ENCODE measurements at regions not wholly inside any gene's neighbourhood (a gene's known extent, or its start where the extent isn't known, plus 50 kb on each side); places are given as distances from the start of the nearest gene placed in this dataset.

DNA sequence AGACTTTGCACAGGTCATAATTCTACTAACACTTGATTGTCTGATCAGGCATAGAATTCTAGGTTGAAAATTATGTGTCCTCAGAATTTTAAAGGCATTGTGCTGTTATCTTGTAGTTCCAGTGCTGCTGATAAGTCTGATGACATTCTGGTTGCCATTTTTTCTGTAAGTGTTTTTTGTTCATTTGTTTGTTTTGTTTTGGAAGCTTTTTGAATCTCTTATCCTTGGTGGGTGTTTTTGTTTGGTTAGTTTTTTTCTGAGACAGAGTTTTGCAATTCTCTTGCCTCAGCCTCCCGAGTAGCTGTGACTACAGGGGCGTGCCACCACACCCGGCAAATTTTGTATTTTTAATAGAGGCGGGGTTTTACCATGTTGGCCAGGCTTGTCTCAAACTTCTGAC is 178.9 kb downstream of the CCDC71L start:
- DNase-seq (ENCODE audit: low spot score): no peak

DNA sequence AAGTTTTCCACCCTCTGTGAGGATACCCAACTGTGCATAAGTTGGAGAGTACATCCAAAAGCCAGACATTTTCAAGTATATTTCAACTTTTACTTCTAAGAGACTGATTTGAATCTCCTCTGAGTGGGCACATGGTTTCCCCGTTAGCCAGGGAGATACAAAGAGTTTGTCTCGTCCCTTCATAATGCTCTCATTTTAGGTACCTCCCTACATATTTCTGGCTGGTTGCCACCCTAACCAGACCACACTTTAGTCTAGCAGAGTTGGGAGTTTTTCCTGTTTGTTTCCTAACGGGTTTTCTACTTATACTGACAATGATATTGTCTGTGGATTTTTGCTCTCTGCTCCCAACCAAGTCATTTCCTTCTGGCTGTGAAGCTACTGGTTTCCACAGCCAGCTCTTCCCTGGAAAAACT is 180.3 kb downstream of the CCDC71L start:
- DNase-seq (ENCODE audit: low spot score): no peak

DNA sequence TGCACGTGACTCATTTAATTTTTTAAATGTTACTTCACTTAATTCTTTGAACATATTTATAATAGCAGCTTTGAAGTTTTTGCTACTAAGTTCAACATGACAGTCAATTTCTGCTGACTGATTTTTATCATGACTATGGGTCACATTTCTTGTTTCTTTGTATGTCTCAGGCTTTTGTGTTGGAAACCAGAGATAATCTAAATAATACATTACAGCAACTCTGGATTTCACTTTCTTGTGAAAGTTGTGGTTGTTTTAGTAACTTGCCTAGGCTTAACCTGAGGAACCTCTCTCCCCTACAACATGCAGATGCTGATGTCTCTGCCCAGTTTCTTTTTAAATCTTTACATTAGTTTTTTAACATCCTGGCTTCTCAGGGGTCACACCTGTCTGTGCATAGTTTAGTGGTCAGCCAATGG is 180.8 kb downstream of the CCDC71L start:
- no peak for DNase-seq (ENCODE audit: low spot score)

DNA sequence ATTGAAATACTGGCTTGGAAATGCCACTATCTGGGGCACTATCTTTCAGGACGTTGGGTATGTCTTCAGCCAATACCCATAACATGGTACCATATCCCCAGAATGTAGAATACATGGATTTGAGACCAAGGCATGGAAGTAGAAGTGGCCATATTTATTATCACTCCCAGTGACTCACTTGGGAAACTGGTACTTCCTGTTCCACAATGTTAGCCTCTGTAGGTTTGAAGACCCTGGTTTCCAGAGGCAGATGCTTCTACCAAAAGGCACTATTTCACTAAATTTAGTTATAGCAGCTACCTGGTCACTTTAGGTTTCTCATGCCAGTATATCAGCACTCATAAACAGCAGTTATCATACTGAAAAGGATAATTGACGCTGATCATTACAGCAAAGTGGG is 184.2 kb downstream of the CCDC71L start:
- no peak for DNase-seq (ENCODE audit: low spot score)

DNA sequence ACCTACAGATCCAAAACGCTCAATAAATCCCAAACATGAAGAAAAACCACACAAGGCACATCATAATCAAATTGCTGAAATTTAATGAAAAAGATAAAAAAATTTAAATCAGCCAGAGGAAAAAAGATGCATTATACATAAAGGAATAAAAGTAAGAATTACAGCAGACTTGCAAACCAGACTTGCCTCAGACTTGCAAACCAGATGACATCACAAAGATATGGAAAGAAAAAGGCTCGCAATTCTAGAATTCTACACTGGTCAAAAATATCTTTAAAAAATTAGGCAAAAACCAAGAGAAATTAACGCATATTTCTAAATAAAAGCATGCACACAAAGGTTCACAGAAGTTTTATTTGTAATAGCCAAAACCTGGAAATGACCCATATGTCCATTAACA is 188.0 kb upstream of the NAMPT start:
- DNase-seq (ENCODE audit: low spot score): no peak

DNA sequence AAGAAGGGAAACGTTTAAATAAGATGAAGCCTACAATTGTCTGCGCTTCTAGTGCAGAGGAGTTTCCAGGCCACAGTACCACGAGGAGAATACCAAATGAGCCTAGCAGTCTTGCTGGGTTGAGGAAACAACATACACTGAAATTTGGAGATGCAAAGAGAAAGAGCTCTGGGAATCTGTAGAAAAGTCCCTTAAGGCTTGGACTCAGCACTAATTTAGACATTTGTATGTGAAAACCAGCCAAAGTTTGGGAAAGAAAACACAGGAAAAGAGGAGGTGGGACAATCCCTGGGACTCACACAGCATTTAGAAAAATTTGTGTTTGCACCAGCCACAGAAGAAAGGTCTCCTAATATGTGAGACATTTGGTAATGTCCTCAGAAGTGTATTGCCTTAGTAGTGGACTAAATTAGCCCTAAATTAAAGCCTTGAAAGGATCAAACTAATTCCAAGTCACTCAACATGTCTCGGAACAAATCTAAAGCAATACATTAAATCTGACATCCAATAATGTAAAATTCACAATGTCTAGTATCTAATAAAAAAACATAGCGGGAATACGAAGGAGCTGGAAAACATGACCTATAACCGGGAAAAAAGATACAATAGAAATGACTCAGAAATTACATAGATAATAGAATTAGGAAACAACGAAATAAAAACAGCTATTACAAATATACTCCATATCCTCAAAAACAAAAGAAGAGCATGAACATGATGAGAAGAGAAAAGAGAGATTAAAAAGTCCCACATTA is 187.1 kb upstream of the NAMPT start:
- no peak for DNase-seq (ENCODE audit: low spot score)

DNA sequence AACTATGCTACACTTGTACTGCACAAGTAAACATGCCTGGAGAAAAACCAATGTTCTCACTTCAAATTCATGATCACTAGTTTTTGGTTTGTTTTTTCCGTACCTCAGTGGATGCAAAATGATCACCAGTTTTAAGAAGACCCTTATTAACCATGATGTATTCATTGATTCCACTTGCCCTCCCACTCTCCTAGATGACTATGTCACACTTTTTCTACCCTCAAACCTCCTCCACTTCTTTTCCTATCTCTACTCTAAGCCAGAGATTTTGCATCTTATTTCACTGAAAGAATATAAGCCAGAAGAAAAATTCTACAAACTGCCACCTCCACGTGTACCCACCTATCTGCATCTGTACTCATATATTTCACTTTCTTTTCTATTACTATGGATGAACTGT is 186.2 kb upstream of the NAMPT start:
- DNase-seq (ENCODE audit: low spot score): no peak

DNA sequence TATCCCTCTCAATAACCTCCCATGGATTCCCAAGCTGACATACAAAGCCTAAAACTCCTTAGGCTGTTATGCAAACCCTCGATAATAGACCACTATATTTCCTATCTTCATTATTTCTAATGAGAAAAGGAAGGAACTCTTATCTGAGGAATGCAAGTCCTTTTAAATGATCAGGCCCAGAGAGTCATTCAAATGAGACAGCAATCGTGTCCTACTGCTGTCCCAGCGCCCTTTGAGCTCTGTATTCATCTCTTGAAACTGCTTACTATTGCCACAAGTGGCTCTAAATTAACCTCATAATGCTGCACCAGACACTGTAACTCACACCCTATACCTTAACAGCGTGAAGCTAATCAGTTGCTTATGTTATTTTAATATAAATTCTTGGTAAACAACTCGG is 182.1 kb upstream of the NAMPT start:
- DNase-seq (ENCODE audit: low spot score): no peak

DNA sequence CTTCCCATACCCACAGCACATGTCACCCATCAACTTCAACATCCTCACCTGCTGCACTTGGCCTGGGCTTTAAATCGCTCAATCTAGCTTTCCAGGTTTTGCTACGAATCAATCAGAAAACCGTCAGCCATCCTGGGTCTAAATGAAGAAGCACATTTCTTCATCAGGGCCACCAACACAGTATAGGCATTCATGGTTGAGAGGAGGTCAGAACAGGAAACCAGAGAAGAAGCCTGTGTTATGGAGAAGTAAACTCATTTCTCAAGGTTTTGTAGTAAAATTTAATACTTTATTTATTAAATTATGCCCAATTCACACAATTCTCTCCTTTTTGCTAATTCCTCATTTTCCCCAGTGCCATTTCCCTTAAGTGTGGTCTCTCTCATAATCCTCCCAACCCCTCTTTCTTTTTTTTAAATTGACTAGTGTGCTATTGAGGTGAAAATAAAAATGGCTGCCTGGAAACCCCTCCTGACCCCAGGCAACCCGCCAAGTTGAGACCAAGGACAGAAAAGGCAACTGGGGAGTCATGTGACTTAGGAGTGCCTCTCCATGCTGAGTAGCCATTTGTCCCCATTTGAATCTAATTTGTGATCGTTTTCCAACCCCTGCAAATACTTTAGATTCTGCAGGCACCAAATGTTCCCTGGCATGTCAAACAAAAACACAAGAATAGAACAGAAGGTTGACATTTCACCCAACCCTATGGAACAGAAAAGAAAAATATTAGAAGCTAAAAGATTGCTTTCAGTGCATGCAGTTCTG is 181.1 kb upstream of the NAMPT start:
- no peak for DNase-seq (ENCODE audit: low spot score)

DNA sequence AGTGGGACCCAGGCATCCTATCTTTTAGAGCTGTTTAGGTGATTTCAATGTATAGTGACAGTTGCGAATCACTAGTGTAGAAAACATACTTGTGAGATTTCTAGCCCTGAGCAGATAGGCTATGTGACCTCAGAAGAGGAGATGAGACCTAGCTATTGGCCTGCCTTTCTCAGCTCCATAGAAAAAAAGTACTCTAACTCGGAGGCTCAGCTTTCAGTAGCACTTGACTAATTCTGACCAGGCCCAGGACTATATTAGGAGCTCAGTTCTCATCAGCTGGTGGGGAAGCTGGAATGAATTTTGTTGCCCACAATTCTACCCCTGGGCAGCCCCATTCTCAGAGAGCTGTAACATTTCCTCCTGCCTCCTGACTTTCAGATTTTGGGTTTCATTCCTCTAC is 179.9 kb upstream of the NAMPT start:
- DNase-seq (ENCODE audit: low spot score): no peak

DNA sequence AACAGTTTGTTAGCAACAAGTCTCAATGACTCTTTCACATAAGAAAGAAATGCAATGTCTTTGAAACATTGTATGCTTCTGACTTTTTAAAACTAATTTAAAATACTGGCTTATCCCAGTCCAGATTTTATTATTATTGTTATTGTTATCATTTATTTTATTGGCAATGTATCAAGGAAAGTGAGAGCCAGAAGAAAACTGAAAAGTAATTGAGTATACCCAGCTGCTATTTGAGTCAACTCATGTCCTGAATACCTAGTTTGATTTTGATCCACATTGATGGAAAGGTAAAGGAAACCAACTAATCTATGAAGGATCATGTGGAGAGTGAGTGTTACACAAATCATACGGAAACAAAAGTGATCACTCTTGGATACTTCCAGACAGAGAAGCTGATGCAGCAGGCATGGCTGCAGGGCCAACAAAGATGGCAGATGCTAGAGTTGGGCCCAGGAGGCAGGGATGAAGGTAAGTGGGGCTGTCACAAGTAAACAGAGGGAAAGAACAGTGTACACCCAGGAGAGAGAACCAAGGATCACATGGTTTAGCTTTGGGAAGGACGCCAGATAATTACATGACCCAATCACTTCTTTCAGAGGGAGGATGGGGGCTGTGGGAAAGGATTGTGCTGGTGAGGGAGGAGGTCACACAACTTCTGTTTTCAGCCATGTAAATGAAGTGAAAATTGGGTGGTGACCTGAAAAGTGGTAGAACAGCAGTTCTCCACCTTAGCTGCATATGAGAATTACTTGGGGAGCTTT is 179.2 kb upstream of the NAMPT start:
- DNase-seq (ENCODE audit: low spot score): no peak

DNA sequence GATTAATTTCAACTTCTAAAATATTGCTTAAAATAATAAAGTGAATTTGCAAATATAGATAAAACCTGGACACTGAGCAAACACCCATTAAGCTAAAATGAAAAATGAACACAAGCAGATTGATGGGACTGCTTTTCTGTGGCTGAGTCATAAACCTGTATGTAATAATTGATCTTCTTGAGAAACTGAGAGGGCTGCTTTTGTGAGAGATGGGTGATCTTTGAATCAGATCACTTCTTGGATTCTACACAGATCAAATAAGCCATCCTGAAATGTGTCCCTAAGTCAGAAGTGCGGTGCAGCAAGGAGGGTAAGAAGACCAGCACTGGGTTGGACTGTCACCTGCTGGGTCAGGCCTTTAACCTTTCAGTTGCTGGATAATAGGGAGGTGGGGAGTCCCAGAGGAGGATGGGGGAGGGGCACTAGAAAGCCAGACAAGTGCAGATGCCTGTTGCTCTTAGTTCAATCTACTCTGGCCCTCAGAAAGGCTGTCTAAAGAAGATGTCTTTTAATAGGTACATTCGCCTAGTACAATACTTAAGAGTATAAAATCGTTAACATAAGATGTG is 178.2 kb upstream of the NAMPT start:
- DNase-seq (ENCODE audit: low spot score): no peak

DNA sequence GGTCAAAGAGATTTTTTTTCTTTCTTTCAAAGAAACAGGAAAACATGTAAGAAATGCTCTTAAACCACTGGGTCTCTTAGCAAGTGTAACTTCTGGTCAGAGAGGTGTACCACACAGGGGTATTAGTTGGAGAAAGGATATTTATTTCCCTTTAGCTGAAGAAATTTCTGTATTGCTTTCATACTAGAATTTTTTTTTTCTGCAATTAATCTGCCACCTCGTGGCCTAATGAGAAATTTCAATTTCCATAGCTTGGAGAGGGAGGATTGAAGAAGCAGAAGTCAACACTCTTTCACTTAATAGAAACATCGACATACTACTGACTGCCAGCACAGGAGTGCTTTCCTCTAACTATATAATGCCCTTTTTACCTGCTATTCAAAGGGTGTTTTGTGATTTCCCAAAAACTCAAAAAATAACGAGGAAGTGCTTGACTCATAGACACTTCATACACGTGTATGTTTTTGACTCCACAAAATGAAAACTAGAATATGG is 177.6 kb upstream of the NAMPT start:
- peak; percentile 11 for DNase-seq (ENCODE audit: low spot score)

DNA sequence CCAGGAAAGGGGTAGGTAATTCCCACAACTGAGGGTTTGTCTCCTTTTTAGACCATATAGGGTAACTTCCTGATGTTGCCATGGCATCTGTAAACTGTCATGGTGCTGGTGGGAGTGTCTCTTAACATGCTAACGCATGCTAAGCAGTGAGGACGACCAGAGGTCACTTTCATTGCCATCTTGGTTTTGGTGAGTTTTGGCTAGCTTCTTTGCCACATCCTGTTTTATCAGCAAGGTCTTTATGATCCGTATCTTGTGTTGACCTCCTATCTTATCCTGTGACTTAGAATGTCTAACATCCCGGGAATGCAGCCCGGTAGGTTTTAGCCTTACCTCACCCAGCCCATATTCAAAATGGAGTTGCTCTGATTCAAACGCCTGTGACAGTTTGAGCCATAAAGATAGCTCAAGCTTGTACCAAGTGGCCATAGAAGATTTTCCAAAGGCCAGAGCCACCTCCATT is 176.0 kb upstream of the NAMPT start:
- DNase-seq (ENCODE audit: low spot score): no peak

DNA sequence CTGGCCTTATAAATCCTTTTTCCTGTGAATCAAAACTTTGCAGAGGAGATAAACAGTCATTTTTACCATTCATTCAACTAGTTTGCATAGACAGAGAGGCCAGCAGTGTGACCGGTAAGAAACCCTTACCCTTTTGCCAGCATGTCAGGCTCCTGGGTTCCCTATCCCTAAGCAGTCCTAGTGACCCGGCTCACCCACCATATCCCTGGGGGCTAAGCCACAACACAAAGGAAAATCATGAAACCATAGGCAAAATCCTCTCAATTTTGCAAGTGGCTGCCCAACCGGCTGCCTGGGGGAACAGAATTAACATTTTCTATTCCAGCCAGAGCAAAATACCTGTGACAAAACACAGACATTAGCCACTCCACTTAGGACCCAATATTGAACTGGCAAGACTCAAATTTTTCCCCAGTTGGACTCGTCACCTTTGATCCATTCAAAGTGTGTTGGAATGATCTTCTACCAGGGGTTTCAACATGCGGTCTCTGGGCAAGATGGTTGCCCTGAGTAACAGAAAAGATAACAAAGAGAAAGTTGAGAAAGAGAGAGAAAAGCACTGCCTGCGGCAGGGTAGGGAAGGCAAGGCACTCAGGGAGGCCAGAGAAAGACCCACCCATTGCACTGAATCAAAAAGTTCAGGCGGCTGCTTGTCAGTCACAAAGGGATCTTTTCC is 174.8 kb upstream of the NAMPT start:
- DNase-seq (ENCODE audit: low spot score): no peak

DNA sequence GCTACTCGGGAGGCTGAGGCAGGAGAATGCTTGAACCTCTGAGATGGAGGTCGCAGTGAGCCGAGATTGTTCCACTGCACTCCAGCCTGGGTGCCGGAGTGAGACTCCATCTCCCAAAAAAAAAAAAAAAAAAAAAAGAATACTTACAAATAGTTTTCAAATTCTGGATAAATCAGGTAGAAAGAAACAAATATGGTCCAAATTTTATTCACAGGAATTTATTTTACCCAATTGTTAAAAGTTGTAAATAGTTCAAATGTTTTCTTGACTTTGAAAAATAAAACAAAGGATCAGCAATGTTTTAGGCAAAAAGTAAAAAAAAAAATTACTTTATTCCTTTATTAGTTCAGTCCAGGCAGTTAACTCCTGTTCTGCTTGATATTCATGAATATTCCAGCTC is 172.9 kb upstream of the NAMPT start:
- DNase-seq (ENCODE audit: low spot score): no peak

DNA sequence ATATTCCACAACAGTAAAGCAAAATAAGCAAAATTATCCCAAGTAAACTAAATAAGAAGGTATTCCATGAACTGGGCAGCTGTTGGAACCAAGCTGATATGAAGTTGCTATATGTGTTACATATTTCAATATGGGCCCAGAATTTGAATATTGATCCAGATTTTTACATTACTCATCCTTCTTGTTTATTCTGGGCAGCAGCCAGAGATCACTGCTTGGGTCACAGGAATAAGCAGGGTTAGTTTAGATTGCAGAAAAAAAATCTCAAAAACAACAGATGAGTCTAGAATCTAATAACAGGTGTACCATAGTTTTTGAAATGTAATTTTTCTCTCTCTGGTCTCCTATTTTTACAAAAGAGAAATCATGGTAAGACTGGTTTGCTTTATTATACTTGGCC is 171.5 kb upstream of the NAMPT start:
- no peak for DNase-seq (ENCODE audit: low spot score)

DNA sequence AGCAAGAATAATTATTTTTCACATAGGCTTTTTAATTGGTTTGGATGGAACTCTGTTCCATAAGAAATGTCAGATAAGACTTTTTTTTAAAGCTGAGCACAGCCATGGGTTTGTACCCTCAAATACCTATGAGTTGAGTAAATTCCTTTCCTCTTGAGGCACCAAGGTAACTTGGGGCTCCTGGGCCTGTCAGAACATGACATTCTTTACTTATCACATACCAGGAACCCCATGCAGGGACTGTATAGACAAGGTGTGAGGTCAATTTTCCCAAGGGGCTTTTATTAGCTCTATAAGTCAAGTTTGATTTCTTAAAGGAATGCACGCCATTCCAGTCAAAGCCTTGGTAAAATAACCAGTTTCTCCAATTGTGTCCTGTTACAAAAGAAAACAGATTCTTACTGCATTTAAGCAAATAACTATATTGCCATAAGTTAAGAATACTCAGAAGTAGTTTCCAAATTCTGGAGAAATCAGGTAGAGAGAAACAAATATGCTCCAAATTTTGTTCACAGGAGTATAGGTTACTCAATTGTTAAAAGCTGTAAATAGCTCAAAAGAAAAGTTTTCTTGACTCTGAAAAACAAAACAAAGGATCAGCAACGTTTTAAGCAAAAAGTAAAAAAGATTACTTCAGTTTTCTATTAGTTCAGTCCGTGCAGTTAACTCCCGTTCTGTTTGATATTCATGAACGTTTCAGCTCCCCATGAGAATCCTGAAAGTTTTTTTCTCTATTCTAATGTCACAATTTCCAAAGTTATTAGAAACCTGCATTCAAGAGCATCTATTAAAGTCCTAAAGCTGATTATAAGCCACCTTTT is 167.5 kb upstream of the NAMPT start:
- DNase-seq (ENCODE audit: low spot score): no peak

DNA sequence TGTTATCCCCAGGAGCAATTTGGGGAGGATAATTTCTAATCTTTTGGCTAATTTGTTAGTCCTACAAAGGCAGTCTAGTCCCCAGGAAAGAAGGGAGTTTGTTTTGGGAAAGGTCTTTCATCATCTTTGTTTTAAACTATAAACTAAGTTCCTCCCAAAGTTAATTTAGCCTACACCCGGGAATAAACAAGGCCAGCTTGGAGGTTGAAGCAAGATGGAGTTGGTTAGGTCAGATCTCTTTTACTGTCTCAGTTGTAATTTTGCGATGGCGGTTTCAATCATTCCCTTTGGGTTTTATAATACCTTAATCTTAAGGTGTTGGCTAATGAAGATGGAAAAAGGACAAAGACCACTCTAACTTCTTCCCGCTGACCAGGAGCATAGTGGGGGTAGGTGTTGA is 166.4 kb upstream of the NAMPT start:
- no peak for DNase-seq (ENCODE audit: low spot score)

DNA sequence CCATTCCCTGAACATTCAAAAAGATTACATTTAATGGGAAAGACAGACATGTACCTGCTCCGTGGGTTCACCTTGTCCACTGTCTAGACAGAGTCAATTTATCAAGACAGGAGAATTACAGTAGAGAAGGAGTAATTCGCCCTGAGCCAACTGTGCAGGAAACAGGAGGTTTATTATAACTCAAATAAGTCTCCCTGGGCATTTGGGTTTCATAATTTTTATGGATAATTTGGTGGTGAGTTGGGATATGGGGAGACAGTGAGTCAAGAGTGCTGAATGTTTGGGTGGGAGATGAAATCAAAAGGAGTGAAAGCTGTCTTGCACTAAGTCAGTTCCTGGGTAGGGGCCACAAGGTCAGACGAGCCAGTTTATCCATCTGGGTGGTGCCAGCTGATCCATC is 165.9 kb upstream of the NAMPT start:
- DNase-seq (ENCODE audit: low spot score): no peak

Measured in hepatic stellate cell (primary cell).